GM20000 (cell line): ENCODE measurements at regions not wholly inside any gene's neighbourhood (a gene's known extent, or its start where the extent isn't known, plus 50 kb on each side); places are given as distances from the start of the nearest gene placed in this dataset.
"Not testable (repeated sequence)": the region's sequence is repeated elsewhere in the genome, so short reads cannot be mapped to it uniquely, and the experiment has no call there.

Experiments used
- DNase-seq: peaks from one replicate; pipeline ENCODE4 v3.0.0; 2012; ENCODE audit warnings: low spot score
- TF ChIP-seq, protein P1 (sequence below): IDR thresholded peaks from 2 replicates; pipeline ENCODE4 v1.5.1; 2012; ENCODE audit warnings: mild to moderate bottlenecking, control low read depth; ENCODE audit errors: extremely low read depth, missing control alignments

DNA sequence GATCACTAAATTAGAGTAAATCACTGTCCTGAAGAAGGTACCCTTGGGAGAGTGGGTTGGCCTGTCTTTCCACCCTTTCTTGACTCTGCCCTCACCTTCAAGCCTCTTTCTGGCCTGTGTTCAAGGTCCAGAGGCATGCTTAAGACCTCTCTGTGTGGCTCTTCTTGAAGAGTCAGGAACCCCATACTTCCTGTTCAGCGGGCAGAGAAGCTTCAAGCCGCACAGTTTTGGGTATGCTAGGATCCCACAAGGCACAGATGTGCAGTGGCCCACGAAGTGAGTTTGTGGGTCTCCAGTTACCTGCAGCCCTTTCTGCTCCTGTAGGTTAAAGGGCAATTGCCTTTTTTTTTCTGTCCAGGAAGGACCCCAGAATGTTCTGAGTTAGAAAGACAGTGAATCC is 185.4 kb downstream of the FAM72C start:
- not testable (repeated sequence) for DNase-seq

DNA sequence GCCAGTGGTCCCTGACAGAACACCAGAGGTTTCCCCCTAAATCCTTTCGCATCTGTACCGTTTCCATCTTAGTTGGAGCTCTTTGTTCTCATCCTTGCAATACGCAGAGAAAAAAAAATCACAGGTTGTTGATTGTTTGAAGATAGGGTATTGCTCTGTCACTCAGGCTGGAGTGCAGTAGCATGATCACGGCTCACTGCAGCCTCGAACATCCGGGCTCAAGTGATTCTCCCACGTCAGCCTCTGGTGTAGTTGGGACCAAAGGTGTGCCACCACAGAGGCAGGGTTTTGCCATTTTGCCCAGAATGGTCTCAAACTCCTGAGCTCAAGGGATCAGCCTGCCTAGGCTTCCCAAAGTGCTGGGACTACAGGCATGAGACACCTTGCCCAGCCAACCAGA is 185.9 kb downstream of the FAM72C start:
- DNase-seq: not testable (repeated sequence)

DNA sequence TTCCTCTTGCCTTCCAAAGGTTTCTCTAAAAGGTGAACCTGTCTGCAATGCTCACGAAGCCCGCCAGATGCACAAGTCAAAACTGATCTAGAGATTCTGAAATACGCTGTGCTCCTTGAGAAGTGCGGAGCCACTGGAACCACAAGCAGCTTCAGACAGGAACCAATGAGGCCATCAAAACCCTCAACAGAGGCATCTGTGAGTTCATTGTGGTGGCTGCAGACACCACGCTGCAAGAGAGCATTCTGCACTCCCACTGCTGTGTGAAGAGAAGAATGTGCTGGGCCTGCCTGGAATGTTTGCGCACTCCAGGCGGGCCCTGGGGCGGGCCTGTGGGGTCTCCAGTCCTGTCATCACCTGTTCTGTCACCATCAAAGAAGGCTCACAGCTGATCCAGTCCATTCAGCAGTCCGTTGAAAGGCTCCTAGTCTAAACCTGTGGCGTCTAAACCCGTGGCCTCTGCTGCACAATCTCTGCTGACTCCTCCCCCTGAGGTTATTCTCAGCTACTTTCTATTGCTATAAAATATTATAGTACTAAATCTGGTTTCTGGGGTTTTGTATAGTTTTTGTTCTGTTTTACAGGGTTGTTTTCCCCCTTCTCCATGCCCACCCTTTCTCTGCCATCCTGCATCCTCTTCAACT is 187.4 kb downstream of the FAM72C start:
- DNase-seq: not testable (repeated sequence)

DNA sequence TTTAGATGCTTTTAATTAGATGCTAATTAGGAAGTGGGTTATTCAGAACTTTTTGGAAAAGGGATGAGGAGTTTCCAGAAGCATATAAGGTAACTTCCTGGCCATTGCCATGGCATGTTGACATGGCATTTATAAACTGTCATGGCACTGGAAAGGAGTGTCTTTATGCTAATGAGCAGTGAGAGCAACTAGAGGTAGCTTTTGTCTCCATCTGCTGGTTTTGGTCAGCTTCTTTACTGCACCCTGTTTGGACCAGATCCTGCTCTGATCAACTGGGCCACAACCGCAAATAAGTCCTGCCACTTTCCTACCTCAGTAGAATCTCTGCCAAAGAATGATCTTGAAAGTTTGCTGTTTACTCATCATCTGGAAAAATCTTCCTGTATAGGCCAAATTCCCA is 193.6 kb downstream of the FAM72C start:
- DNase-seq: not testable (repeated sequence)

DNA sequence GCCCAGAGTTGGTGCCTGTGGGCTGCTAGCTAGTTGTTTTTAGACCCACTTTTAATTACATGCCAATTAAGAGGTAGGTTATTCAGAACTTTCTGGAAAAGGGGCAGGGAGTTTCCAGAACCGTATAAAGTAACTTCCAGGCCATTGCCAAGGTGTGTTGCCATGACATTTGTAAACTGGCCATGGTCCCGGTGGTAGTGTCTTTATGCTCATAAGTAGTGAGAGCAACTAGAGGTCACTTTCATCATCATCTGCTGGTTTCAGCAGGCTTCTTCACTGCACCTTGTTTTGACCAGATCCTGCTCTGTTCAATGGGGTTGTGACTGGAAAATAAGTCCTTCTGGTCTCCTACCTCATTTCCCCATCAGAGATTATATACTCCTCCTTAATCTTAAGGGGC is 207.0 kb downstream of the FAM72C start:
- not testable (repeated sequence) for DNase-seq

DNA sequence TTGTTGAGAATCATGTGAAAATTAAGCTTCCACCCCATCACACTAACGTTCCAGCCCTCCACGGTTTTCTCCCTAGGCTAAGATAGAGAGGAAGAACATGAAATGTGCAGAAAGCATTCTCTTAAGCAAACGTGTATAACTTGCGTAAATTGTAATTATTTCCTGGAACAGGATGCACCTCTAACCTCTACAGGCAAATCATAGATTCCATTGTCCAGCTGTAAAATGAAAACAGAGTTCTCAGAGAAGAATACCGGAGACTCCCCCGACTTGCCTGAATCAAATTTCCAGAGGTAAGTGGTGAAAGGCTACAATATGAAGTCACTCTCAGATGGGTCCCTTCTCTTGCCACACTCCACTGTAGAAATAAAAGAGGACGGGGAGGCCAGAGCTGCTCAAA is 211.4 kb downstream of the FAM72C start:
- not testable (repeated sequence) for DNase-seq

DNA sequence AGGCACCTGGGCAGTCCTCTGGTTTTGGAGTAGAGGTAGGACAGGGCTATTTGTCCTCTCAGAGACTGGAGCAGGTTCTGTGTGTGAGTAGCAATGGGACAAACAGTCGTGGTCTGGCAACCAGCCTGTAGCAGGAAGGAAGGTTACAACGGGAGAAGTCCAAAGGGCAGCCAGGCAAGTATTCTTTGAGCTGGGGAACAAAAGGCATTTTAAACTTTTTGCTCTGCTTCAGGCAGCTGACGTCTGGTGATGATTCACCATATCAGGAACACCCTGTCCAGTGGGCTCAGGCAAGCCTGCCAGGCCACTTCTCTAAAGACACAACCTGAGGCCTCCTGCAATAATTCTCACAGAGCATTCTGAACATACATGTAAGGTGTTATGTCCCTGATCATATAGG is 215.8 kb downstream of the FAM72C start:
- not testable (repeated sequence) for DNase-seq

DNA sequence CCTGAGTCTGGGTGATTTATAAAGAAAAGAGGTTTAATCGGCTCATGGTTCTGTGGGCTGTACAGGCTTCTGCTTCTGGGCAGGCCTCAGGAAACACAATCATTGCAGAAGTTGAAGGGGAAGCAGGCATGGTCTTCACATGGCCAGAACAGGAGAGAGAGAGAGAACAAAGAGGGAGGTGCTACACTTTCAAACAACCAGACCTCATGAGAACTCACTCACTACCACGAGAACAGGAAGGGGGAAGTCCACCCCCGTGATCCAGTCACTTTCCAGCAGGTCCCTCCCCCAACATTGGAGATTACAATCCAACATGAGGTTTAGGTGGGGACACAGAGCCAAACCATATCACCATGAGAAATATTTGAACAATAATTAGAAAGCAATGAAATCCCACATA is 222.9 kb downstream of the FAM72C start:
- TF ChIP-seq, protein P1, sequence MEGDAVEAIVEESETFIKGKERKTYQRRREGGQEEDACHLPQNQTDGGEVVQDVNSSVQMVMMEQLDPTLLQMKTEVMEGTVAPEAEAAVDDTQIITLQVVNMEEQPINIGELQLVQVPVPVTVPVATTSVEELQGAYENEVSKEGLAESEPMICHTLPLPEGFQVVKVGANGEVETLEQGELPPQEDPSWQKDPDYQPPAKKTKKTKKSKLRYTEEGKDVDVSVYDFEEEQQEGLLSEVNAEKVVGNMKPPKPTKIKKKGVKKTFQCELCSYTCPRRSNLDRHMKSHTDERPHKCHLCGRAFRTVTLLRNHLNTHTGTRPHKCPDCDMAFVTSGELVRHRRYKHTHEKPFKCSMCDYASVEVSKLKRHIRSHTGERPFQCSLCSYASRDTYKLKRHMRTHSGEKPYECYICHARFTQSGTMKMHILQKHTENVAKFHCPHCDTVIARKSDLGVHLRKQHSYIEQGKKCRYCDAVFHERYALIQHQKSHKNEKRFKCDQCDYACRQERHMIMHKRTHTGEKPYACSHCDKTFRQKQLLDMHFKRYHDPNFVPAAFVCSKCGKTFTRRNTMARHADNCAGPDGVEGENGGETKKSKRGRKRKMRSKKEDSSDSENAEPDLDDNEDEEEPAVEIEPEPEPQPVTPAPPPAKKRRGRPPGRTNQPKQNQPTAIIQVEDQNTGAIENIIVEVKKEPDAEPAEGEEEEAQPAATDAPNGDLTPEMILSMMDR: no peak
- no peak for DNase-seq

DNA sequence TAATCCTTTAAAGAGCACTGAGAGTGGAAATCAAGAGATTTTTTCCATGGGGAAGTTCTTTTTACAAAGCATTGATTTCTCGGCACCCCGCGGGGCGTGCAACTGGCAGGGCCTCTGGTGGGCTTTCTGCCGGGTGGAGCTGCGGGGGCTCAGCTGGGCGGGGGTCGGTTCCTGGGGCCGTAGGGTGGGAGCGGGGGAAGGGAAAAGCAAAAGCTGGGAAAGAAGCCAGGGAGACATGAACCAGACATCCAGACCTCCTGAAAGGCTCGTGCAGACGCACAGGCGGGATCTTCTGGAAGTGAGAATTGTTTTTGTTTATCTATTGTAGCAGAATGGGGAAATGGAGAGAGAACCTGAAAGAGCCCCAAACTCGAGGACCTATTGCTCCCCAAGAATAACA is 235.2 kb downstream of the FAM72C start:
- TF ChIP-seq, protein P1: no peak
- no peak for DNase-seq

DNA sequence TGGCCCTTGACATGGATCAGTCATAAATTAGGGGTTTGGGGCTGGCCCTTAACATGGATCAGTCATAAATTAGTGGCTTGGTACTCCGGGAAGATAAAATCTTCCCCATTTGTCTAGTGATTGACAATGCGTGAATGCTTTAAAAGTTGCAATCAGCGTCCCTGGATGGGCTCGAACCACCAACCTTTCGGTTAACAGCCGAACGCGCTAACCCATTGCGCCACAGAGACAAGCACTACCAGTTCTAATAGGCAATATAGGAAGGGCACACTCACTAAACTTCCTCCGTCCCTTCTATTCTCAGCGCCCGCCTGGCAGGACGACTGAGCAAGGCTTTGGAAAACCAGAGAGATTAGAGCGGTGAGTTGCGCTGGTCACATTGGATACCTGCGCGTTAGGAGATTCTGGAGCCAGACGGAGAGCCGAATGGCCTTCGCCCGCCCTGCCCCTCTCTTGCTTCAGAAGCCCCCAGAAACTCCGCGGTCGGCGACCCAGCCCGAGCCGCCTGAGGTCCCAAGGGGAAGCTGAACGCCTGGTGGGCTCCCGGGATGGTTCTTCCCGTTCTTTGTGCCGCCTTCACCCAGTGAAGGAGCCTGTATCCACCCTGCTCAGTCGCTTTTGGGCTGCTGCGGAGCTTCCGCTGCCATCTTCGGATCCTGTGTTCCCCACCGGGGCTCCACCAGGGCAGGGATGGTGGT is 235.9 kb downstream of the FAM72C start:
- TF ChIP-seq, protein P1: no peak
- no peak for DNase-seq

DNA sequence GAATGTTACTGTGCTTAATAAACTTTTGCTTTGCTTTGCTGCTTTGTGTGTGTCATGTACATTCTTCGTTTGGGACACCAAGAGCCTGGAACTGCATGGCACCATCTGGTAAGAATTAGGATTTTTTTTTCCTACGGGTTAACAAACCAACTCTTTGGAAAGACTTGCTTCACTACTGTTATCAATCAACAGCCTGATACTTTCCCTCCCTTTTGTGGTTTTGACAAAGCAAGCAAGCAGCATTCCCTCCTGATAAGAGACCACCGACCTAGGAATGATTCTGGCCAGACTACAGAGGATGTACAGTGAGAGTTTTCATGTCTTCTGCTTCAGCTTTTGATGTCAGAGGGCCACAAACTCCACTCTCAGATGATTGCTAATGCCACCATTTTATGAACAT is 237.5 kb downstream of the FAM72C start:
- DNase-seq: not testable (repeated sequence)

DNA sequence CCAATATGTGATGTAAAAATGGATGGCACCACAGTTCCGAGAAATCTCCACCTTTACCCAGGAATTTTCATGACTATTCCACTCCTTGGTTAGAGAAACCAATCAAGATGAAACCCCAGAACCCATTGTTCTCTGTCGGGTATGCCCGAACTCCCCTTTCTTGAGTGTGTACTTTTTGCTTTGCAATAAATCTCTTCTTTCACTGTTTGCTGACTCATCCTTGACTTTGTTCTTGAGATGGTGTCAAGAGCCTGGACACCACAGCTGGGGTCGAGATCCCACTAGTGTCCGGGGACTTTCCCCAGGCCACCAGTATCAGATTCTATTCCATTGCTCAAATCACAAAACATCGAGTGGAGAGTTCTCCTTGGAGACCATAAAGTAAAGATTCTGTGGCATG is 240.9 kb downstream of the FAM72C start:
- not testable (repeated sequence) for DNase-seq

DNA sequence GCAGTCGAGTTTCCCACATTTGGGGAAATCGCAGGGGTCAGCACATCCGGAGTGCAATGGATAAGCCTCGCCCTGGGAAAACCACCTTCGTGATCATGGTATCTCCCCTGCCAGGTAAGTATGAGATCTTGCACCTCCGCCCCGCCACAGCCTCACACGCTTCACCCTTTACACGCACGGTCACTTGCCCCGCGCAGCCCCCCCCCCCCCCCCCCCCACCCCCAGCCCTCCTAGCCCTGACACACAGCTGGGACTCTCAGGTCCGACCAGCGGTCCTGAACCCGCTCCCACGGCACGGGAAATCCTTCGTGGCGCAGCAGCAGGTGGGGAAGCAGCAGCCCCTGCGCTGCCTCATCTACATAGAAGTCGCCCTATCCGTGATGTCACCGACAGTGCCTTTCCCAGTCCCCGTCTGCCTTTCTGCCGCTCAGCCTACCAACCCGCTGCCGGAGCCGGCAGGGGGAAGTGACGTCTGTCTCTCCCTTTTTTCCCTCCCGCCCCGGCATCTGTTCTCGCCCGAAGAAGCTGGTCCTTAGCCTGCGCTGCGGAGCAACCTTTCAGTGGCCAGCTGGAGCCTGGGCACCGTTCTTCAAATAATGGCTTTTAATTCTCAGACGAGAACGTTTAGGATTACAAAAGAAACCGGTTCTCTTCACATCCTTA is 242.2 kb downstream of the FAM72C start:
- DNase-seq: not testable (repeated sequence)

DNA sequence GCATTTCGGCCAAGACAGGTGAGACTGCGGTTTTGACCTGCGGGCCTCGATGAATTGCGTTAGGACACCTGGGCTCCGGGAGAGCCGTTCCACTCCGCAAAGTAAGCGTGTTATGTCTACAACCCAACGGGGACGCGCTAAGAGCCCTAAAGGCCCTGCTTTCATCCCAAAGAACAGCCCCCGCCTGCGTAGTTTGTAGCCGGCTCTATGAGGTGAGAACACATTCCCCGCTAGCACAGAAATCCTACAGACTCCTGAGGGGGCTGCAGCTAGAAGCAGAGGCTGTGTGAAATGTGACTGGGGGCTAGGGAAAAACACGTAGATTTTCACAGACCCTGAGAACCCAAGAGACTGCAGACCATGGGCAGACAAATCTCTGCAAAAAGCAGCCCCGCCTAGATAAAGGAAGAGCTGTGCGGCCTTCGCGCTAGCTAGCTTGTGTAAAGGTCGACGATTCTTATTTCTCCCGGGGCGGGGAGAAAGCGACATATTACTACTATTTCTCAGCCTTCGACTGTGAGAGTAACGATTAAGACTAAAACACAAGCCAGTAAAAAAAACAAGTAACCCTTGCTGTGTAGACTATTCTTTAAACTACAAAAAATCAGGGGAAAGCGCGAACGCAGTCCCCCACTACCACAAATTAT is 242.9 kb downstream of the FAM72C start:
- not testable (repeated sequence) for DNase-seq
